ENCODE measurements at regions not wholly inside any gene's neighbourhood (a gene's known extent, or its start where the extent isn't known, plus 50 kb on each side); places are given as distances from the start of the nearest gene placed in this dataset.

GRCh38 chr20:24834310-24834709 lies 114.8 kb upstream of the CST7 start:
- Histone ChIP-seq H3K4me3 (no peak overlapping the region), H3K27ac (no peak overlapping the region), H3K4me1 (no peaks in the 10 kb centered on the region), H3K36me3 (ENCODE audit: insufficient read depth in 1 of 2, low read depth in 1 of 2) (no peaks in the 10 kb centered on the region), H3K9me3 (no peaks in the 10 kb centered on the region), H3K27me3 (ENCODE audit: insufficient read depth in 3 of 3, low read length in 2 of 3) (no peaks in the 10 kb centered on the region)
- WGBS, 3 donors: 87 to 92% (median 91%) methylated on average over 1 of the region's 1 CpG
- DNase-seq (no peak), ATAC-seq (no peak)
- intact Hi-C loops (cut with DNase I): no loop called here
- TF ChIP-seq, protein P1, sequence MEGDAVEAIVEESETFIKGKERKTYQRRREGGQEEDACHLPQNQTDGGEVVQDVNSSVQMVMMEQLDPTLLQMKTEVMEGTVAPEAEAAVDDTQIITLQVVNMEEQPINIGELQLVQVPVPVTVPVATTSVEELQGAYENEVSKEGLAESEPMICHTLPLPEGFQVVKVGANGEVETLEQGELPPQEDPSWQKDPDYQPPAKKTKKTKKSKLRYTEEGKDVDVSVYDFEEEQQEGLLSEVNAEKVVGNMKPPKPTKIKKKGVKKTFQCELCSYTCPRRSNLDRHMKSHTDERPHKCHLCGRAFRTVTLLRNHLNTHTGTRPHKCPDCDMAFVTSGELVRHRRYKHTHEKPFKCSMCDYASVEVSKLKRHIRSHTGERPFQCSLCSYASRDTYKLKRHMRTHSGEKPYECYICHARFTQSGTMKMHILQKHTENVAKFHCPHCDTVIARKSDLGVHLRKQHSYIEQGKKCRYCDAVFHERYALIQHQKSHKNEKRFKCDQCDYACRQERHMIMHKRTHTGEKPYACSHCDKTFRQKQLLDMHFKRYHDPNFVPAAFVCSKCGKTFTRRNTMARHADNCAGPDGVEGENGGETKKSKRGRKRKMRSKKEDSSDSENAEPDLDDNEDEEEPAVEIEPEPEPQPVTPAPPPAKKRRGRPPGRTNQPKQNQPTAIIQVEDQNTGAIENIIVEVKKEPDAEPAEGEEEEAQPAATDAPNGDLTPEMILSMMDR (IDR thresholded peaks at IDR 0.05): no peak

DNA sequence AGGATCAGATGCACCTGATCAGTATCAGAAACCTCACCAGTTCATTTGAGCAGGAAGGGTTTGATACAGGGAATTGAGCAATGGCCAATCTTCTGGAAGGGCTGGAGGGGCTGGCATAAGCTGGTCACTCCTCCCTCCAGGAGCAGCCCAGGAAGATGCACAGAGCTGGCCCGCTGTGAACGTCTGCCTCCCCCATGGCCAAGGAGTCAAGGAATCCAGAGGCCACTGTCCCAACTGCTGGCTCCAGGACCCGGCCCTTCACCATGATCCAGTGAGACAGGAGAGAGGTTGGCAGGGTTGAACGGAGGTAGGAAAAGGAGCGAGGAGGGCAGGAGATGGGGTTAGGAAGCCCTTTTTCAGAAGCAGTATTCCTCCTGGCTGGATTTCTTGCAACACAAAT lies 113.9 kb upstream of the CST7 start:
- Histone ChIP-seq H3K4me1 (no peaks in the 10 kb centered on the region), H3K9me3 (no peaks in the 10 kb centered on the region), H3K4me3 (no peak overlapping the region), H3K27me3 (ENCODE audit: insufficient read depth in 3 of 3, low read length in 2 of 3) (no peaks in the 10 kb centered on the region), H3K27ac (no peak overlapping the region), H3K36me3 (ENCODE audit: insufficient read depth in 1 of 2, low read depth in 1 of 2) (no peaks in the 10 kb centered on the region)
- DNase-seq (no peak), ATAC-seq (no peak)
- intact Hi-C loops (cut with DNase I): no loop called here
- TF ChIP-seq, protein P1 (IDR thresholded peaks at IDR 0.05): no peak
- WGBS, 3 donors: 59 to 69% (median 64%) methylated on average over 5 of the region's 5 CpGs

- Histone ChIP-seq H3K36me3 (ENCODE audit: insufficient read depth in 1 of 2, low read depth in 1 of 2) (no peaks in the 10 kb centered on the region), H3K27me3 (ENCODE audit: insufficient read depth in 3 of 3, low read length in 2 of 3) (no peaks in the 10 kb centered on the region), H3K4me1 (no peaks in the 10 kb centered on the region), H3K27ac (no peak overlapping the region), H3K4me3 (no peak overlapping the region), H3K9me3 (no peaks in the 10 kb centered on the region)
- 76 to 91% (median 86%) methylated on average over 3 of the region's 3 CpGs for WGBS, 3 donors
- intact Hi-C loops (cut with DNase I): no loop called here
- DNase-seq (no peak), ATAC-seq (no peak)
- TF ChIP-seq, protein P1 (IDR thresholded peaks at IDR 0.05): no peak
These were observed 113.0 kb upstream of the CST7 start for GRCh38 chr20:24836041-24836533.

DNA sequence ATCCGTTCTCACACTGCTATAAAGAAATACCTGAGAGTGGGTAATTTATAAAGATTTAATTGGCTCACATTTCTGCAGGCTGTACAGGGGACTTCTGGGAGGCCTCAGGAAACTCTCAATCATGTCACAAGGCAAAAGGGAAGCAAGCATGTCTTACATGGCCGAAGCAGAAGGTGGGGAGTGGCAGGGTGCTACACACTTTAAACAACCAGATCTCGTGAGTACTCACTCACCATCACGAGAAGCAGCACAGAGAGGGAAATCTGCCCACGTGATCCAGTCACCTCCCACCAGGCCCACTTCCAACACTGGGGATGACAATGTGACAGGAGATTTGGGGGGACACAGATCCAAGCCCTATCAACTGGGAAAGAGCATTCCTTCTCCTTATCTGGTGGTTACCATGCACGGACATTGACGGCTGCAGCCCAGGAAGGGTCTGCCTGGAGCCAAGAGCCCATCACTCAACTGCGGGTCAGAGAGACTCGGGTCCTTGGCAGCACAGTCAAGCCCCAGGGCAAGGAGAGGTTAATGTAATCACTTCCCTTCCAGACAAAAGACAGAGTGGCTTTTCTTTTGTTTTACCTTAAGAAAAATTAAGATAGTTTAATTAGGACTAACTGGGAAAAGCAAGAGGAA lies 112.3 kb upstream of the CST7 start:
- no peak for ATAC-seq
- Histone ChIP-seq H3K27ac (no peak overlapping the region), H3K36me3 (ENCODE audit: insufficient read depth in 1 of 2, low read depth in 1 of 2) (no peaks in the 10 kb centered on the region), H3K27me3 (ENCODE audit: insufficient read depth in 3 of 3, low read length in 2 of 3) (no peaks in the 10 kb centered on the region), H3K4me1 (no peaks in the 10 kb centered on the region), H3K4me3 (no peak overlapping the region), H3K9me3 (no peaks in the 10 kb centered on the region)
- intact Hi-C loops (cut with DNase I): no loop called here
- WGBS, 3 donors: 61 to 69% (median 64%) methylated on average over 9 of the region's 9 CpGs
- TF ChIP-seq, protein P1 (IDR thresholded peaks at IDR 0.05): no peak
- DNase-seq: no peak
